Stimulated activated naive B cell treated with anti-CD40 and anti-IgM and Interleukin-4, amounts not matched to agents 10 μg/mL and 1 μg/mL and 100 μg/mL, for 72 hours (primary cell): ENCODE measurements at regions not wholly inside any gene's neighbourhood (a gene's known extent, or its start where the extent isn't known, plus 50 kb on each side); places are given as distances from the start of the nearest gene placed in this dataset.

Source experiments
- ATAC-seq, 2 donors: fragments of 150-1000 bp; cut with Tn5 transposase; replicated peaks; 2 replicates each; pipeline ENCODE4 v1.10.0; 2021; ENCODE audit warnings: moderate library complexity in 1 of 2
- DNase-seq: peaks from one replicate; pipeline ENCODE4 v3.0.0; 2021
- H3K27ac Mint-ChIP-seq: one replicate; pipeline ENCODE4 v1.8.0; 2022; ENCODE audit warnings: mild to moderate bottlenecking, mixed read lengths
- H3K27me3 Mint-ChIP-seq, 2 donors: one replicate each; pipeline ENCODE4 v1.8.0; 2022; ENCODE audit warnings: mixed read lengths in 2 of 2
- H3K36me3 Mint-ChIP-seq, 2 donors: one replicate each; pipeline ENCODE4 v1.8.0; 2022; ENCODE audit warnings: mixed read lengths in 2 of 2, mild to moderate bottlenecking in 1 of 2
- H3K4me1 Mint-ChIP-seq, 2 donors: one replicate each; pipeline ENCODE4 v1.8.0; 2022; ENCODE audit warnings: mixed read lengths in 2 of 2, mild to moderate bottlenecking in 1 of 2
- H3K4me3 Mint-ChIP-seq, 2 donors: one replicate each; pipeline ENCODE4 v1.8.0; 2022; ENCODE audit warnings: mild to moderate bottlenecking in 2 of 2, mixed read lengths in 2 of 2, moderate library complexity in 1 of 2
- H3K9me3 Mint-ChIP-seq, 2 donors: one replicate each; pipeline ENCODE4 v1.8.0; 2022; ENCODE audit warnings: mixed read lengths in 2 of 2, mild to moderate bottlenecking in 1 of 2

GRCh38 chr4:121555315-121556107, 141.3 kb downstream of the ANXA5 start:
- no peak for ATAC-seq
- no peak overlapping the region for H3K4me3 Mint-ChIP-seq
- H3K36me3 Mint-ChIP-seq: no peaks in the 10 kb centered on the region
- H3K4me1 Mint-ChIP-seq: no peaks in the 10 kb centered on the region
- no peak for DNase-seq
- H3K27ac Mint-ChIP-seq: no peak overlapping the region
- peaks cover 4% of the 10 kb centered on the region in 2 donors for H3K27me3 Mint-ChIP-seq
- peaks cover 0 to 3% of the 10 kb centered on the region in 2 donors for H3K9me3 Mint-ChIP-seq

GRCh38 chr4:121554382-121554781, 142.4 kb downstream of the ANXA5 start:
- Mint-ChIP-seq H3K36me3 (no peaks in the 10 kb centered on the region), H3K27me3 (peaks cover 4% of the 10 kb centered on the region in 2 donors)

DNA sequence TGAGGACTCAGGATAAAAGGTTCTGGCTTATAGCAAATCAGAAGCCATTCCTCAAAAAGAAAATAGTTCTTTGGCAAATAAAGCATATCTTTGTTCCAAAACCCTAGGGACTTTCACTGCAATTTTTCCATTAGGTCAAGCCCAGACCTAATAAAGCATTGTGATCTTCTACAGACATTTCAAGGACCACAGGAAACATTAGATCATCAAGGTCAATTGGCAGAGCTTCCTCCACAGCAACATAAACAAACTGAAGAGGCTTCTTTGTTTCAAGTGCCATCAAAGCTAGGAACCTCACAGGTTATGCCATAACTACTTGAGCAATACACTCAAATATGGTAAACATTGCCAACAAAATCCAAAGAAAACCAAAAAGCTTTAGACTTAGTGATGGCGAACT, 144.9 kb downstream of the ANXA5 start:
- DNase-seq (no peak), ATAC-seq (no peak)
- H3K27ac Mint-ChIP-seq: no peak overlapping the region
- H3K36me3 Mint-ChIP-seq: no peaks in the 10 kb centered on the region
- H3K4me1 Mint-ChIP-seq: no peaks in the 10 kb centered on the region
- H3K9me3 Mint-ChIP-seq: peaks cover 0 to 6% of the 10 kb centered on the region in 2 donors
- H3K27me3 Mint-ChIP-seq: peaks cover 4% of the 10 kb centered on the region in 2 donors
- H3K4me3 Mint-ChIP-seq: no peak overlapping the region

More at GRCh38 chr4:121554382-121554781, 142.4 kb downstream of the ANXA5 start:
- ATAC-seq: no peak
- H3K4me3 Mint-ChIP-seq: no peak overlapping the region
- no peak for DNase-seq
- H3K9me3 Mint-ChIP-seq: peaks cover 0 to 3% of the 10 kb centered on the region in 2 donors
- no peaks in the 10 kb centered on the region for H3K4me1 Mint-ChIP-seq
- no peak overlapping the region for H3K27ac Mint-ChIP-seq

- H3K27me3 Mint-ChIP-seq: peaks cover under 1 to 4% of the 10 kb centered on the region in 2 donors
- ATAC-seq (no peak), DNase-seq (no peak)
- no peak overlapping the region for H3K27ac Mint-ChIP-seq
- no peaks in the 10 kb centered on the region for H3K4me1 Mint-ChIP-seq
- H3K9me3 Mint-ChIP-seq: peaks cover 0 to 3% of the 10 kb centered on the region in 2 donors
- H3K36me3 Mint-ChIP-seq: no peaks in the 10 kb centered on the region
- no peak overlapping the region for H3K4me3 Mint-ChIP-seq
These were observed 145.5 kb downstream of the ANXA5 start for GRCh38 chr4:121551271-121551670.

DNA sequence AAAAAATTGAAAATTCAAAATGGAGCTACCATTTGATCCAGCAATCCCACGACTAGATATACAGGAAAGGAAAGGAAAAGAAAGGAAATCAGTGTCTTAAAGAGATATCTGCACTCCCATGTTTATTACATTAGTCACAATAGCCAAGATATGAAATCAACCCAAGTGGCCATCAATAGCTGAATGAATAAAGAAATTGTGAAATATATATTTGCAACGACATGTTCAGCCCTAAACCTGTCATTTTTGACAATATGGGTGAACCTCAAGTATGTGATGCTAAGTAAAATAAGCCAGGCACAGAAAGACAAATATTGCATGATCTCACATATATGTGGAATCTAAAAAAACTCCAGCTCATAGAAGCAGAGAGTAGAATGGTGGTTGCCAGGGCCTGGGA, 155.1 kb downstream of the ANXA5 start:
- Mint-ChIP-seq H3K9me3 (peaks cover 0 to 2% of the 10 kb centered on the region in 2 donors), H3K27me3 (no peaks in the 10 kb centered on the region), H3K36me3 (no peaks in the 10 kb centered on the region), H3K27ac (no peak overlapping the region), H3K4me3 (no peak overlapping the region), H3K4me1 (no peaks in the 10 kb centered on the region)
- no peak for ATAC-seq
- DNase-seq: no peak

GRCh38 chr4:121535351-121535750, 154.5 kb upstream of the QRFPR start:
- H3K27ac Mint-ChIP-seq: no peak overlapping the region
- H3K27me3 Mint-ChIP-seq: no peaks in the 10 kb centered on the region
- ATAC-seq: no peak
- H3K4me3 Mint-ChIP-seq: no peak overlapping the region
- H3K36me3 Mint-ChIP-seq: no peaks in the 10 kb centered on the region
- no peaks in the 10 kb centered on the region for H3K9me3 Mint-ChIP-seq
- H3K4me1 Mint-ChIP-seq: no peaks in the 10 kb centered on the region
- no peak for DNase-seq

DNA sequence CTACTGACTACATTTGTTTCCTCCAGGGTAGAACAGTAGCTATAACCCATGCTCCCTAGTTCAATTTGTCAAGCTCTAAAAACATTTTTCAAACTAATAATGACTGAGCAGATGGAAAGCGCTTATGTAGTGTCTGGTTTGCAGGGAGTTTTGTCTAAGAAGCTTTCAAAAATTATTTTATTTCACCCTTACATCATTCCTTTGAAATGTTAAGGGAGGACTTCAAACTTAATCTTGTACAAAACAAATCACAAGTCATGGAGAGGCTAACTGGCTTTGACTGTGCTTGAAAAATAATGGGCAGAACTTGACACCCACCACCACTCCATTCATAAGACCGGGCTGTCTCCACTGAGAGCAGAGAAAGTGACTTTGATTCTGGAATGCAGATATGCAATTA, 153.4 kb upstream of the QRFPR start:
- no peaks in the 10 kb centered on the region for H3K27me3 Mint-ChIP-seq
- ATAC-seq (no peak), DNase-seq (no peak)
- peaks cover 0 to under 1% of the 10 kb centered on the region in 2 donors for H3K9me3 Mint-ChIP-seq
- H3K4me1 Mint-ChIP-seq: no peaks in the 10 kb centered on the region
- no peak overlapping the region for H3K27ac Mint-ChIP-seq
- H3K36me3 Mint-ChIP-seq: no peaks in the 10 kb centered on the region
- H3K4me3 Mint-ChIP-seq: no peak overlapping the region

GRCh38 chr4:121526509-121526908, 145.7 kb upstream of the QRFPR start:
- no peak overlapping the region for H3K4me3 Mint-ChIP-seq
- DNase-seq (no peak), ATAC-seq (no peak)
- H3K27me3 Mint-ChIP-seq: no peaks in the 10 kb centered on the region
- no peak overlapping the region for H3K27ac Mint-ChIP-seq
- H3K4me1 Mint-ChIP-seq: no peaks in the 10 kb centered on the region
- H3K36me3 Mint-ChIP-seq: no peaks in the 10 kb centered on the region
- peaks cover 0 to 3% of the 10 kb centered on the region in 2 donors for H3K9me3 Mint-ChIP-seq

- ATAC-seq: no peak
- H3K4me1 Mint-ChIP-seq: no peaks in the 10 kb centered on the region
- H3K36me3 Mint-ChIP-seq: no peaks in the 10 kb centered on the region
These were observed 138.5 kb upstream of the QRFPR start for GRCh38 chr4:121519236-121519838.

GRCh38 chr4:121517241-121517640, 136.4 kb upstream of the QRFPR start:
- no peak for DNase-seq
- H3K36me3 Mint-ChIP-seq: no peaks in the 10 kb centered on the region
- no peak for ATAC-seq
- H3K4me3 Mint-ChIP-seq: no peak overlapping the region
- H3K4me1 Mint-ChIP-seq: no peaks in the 10 kb centered on the region
- no peak overlapping the region for H3K27ac Mint-ChIP-seq
- H3K9me3 Mint-ChIP-seq: peaks cover 0 to 5% of the 10 kb centered on the region in 2 donors
- H3K27me3 Mint-ChIP-seq: no peaks in the 10 kb centered on the region

More at GRCh38 chr4:121519236-121519838, 138.5 kb upstream of the QRFPR start:
- Mint-ChIP-seq H3K4me3 (no peak overlapping the region), H3K27me3 (no peaks in the 10 kb centered on the region), H3K27ac (no peak overlapping the region), H3K9me3 (peaks cover 0 to 5% of the 10 kb centered on the region in 2 donors)
- no peak for DNase-seq

- H3K36me3 Mint-ChIP-seq: no peaks in the 10 kb centered on the region
- ATAC-seq: no peak
- H3K4me1 Mint-ChIP-seq: no peaks in the 10 kb centered on the region
- peaks cover 0 to 2% of the 10 kb centered on the region in 2 donors for H3K9me3 Mint-ChIP-seq
- peaks cover 7 to 11% of the 10 kb centered on the region in 2 donors for H3K27me3 Mint-ChIP-seq
- no peak for DNase-seq
- no peak overlapping the region for H3K27ac Mint-ChIP-seq
- H3K4me3 Mint-ChIP-seq: no peak overlapping the region
These were observed 133.6 kb upstream of the QRFPR start for GRCh38 chr4:121514443-121514842.

- Mint-ChIP-seq H3K27ac (no peak overlapping the region), H3K27me3 (peaks cover 11 to 17% of the 10 kb centered on the region in 2 donors), H3K36me3 (no peaks in the 10 kb centered on the region), H3K4me3 (no peak overlapping the region), H3K9me3 (no peaks in the 10 kb centered on the region), H3K4me1 (no peaks in the 10 kb centered on the region)
- no peak for DNase-seq
- ATAC-seq: no peak
These were observed 129.6 kb upstream of the QRFPR start for GRCh38 chr4:121510341-121510874.

DNA sequence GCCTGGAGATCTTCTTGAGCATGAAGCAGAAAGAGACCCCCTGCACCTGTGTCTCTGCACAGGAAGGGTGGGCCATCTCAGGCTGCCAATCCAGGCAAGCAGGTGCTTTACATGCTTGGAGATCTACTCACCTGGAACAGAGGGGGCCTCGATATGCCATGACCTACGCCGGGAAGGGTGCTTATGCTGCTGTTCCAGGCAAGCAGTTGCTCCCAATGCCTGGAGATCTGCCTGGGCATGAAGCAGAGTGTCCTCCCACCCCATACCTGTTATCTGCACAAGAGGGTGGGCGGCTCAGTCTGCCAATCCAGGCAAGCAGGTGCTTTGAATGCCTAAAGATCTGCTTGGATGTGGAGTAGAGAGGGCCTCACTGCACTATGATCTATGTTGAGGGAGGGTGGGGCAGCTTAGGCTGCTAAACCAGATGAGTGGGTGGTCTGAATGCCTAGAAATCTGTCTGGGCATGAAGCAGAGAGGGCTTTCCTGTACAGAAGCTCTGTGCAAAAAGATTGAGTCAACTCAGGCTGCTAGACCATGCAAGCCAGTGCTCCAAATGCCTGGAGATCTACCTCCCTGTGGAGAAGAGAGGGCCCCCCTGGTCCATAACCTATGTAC, 104.5 kb upstream of the QRFPR start:
- Mint-ChIP-seq H3K27me3 (peaks cover 16 to 31% of the 10 kb centered on the region in 2 donors), H3K36me3 (no peaks in the 10 kb centered on the region), H3K4me3 (no peak overlapping the region), H3K4me1 (no peaks in the 10 kb centered on the region), H3K27ac (no peak overlapping the region), H3K9me3 (no peaks in the 10 kb centered on the region)
- no peak for DNase-seq
- ATAC-seq: no peak

DNA sequence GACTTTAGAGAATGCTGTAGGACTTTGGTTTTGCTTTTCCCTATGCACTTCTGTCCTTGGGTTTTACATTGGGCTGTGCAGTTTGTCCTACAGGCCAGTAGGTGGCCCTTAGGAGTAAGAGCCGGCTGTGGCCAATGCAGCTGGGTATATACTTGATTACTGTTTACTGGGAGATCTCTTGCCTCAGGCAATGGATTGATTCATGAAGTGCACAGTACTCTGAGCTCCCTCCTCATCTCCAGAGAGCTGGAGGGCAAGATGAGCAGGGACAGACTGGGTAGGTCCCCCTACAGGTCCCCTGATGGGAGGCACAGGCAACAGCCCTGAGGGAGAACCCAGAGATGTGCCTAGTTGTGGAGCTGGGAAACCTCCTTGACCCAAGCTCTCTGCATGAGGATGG, 103.8 kb upstream of the QRFPR start:
- no peaks in the 10 kb centered on the region for H3K9me3 Mint-ChIP-seq
- H3K36me3 Mint-ChIP-seq: no peaks in the 10 kb centered on the region
- peaks cover 16 to 31% of the 10 kb centered on the region in 2 donors for H3K27me3 Mint-ChIP-seq
- H3K27ac Mint-ChIP-seq: no peak overlapping the region
- DNase-seq (no peak), ATAC-seq (peak; percentile 75 to 76)
- H3K4me1 Mint-ChIP-seq: no peaks in the 10 kb centered on the region
- H3K4me3 Mint-ChIP-seq: no peak overlapping the region
